Fibroblast of skin of abdomen (primary cell): ENCODE measurements at regions not wholly inside any gene's neighbourhood (a gene's known extent, or its start where the extent isn't known, plus 50 kb on each side); places are given as distances from the start of the nearest gene placed in this dataset.
"Not testable (repeated sequence)": the region's sequence is repeated elsewhere in the genome, so short reads cannot be mapped to it uniquely, and the experiment has no call there.

ENCODE experiments used
- DNase-seq: peaks from one replicate; pipeline ENCODE4 v3.0.0-alpha.2; 2013

- no peak for DNase-seq
Measured at GRCh38 chr2:48197618-48198017, 116.9 kb upstream of the FOXN2 start.

GRCh38 chr2:48198371-48198770, 116.1 kb upstream of the FOXN2 start:
- DNase-seq = no peak

GRCh38 chr2:48199070-48199469, 115.4 kb upstream of the FOXN2 start:
- no peak for DNase-seq

- no peak for DNase-seq
Measured at GRCh38 chr2:48200620-48201293, 113.7 kb upstream of the FOXN2 start.

GRCh38 chr2:48201435-48201834, 113.0 kb upstream of the FOXN2 start:
- DNase-seq = not testable (repeated sequence)

GRCh38 chr2:48202863-48203642, 111.4 kb upstream of the FOXN2 start:
- no peak for DNase-seq

GRCh38 chr2:48203668-48204067, 110.8 kb upstream of the FOXN2 start:
- DNase-seq = no peak

GRCh38 chr2:48204750-48205136, 109.7 kb upstream of the FOXN2 start:
- no peak for DNase-seq

GRCh38 chr2:48205137-48205798, 109.2 kb upstream of the FOXN2 start:
- DNase-seq = no peak

GRCh38 chr2:48206056-48206656, 108.3 kb upstream of the FOXN2 start:
- not testable (repeated sequence) for DNase-seq

- no peak for DNase-seq
Measured at GRCh38 chr2:48207201-48207641, 107.3 kb upstream of the FOXN2 start.

- no peak for DNase-seq
Measured at GRCh38 chr2:48207851-48208250, 106.6 kb upstream of the FOXN2 start.

- DNase-seq = peak; percentile 70
Measured at GRCh38 chr2:48209214-48209885, 105.1 kb upstream of the FOXN2 start.

- DNase-seq = no peak
Measured at GRCh38 chr2:48210189-48210588, 104.3 kb upstream of the FOXN2 start.

- no peak for DNase-seq
Measured at GRCh38 chr2:48213646-48214045, 100.8 kb upstream of the FOXN2 start.

GRCh38 chr2:48218169-48218568, 96.3 kb upstream of the FOXN2 start:
- DNase-seq = no peak

- no peak for DNase-seq
Measured at GRCh38 chr2:48219234-48219554, 95.3 kb upstream of the FOXN2 start.

- no peak for DNase-seq
Measured at GRCh38 chr2:48219555-48220436, 94.7 kb upstream of the FOXN2 start.

- no peak for DNase-seq
Measured at GRCh38 chr2:48220501-48220900, 94.0 kb upstream of the FOXN2 start.

- no peak for DNase-seq
Measured at GRCh38 chr2:48221846-48222516, 92.5 kb upstream of the FOXN2 start.
